Fibroblast of villous mesenchyme (primary cell): ENCODE measurements at regions not wholly inside any gene's neighbourhood (a gene's known extent, or its start where the extent isn't known, plus 50 kb on each side); places are given as distances from the start of the nearest gene placed in this dataset.

Experiments
- DNase-seq: peaks from one replicate; pipeline ENCODE4 v3.0.0-alpha.2; 2010; ENCODE audit warnings: low read depth
- H3K4me3 ChIP-seq: 2 replicates; pipeline ENCODE4 v1.5.1; 2011; ENCODE audit warnings: low read depth, mild to moderate bottlenecking, low read length
- CTCF ChIP-seq: IDR thresholded peaks from 2 replicates; pipeline ENCODE4 v1.5.1; 2012; ENCODE audit warnings: low read depth, mild to moderate bottlenecking, low read length; ENCODE audit not compliant: insufficient read depth

- no peak for TF ChIP-seq CTCF
- H3K4me3 ChIP-seq = no peak overlapping the region
- no peak for DNase-seq
Observed at GRCh38 chr4:124433044-124433443, 279.5 kb downstream of the ANKRD50 start.

DNA sequence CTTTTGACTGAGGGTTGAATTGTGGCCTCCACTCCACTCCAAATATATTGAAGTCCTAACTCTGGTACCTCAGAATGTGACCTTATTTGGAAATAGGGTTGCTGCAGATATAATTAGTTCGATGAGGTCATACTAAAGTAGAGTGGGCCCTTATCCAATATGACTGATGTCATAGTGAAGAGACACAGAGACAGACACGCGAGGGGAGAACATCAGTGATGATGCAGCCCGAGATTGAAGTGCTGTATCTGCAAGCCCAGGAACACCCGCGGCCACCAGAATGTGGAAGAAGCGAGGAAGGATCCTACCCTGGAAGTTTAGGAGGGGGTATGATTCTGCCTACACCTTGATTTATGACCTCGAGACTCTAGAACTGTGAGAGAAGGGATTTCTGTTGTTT is 279.0 kb downstream of the ANKRD50 start:
- H3K4me3 ChIP-seq = no peak overlapping the region
- no peak for DNase-seq
- TF ChIP-seq CTCF = no peak

GRCh38 chr4:124435274-124435950 is 277.1 kb downstream of the ANKRD50 start:
- TF ChIP-seq CTCF = no peak
- DNase-seq = no peak
- H3K4me3 ChIP-seq = no peak overlapping the region

DNA sequence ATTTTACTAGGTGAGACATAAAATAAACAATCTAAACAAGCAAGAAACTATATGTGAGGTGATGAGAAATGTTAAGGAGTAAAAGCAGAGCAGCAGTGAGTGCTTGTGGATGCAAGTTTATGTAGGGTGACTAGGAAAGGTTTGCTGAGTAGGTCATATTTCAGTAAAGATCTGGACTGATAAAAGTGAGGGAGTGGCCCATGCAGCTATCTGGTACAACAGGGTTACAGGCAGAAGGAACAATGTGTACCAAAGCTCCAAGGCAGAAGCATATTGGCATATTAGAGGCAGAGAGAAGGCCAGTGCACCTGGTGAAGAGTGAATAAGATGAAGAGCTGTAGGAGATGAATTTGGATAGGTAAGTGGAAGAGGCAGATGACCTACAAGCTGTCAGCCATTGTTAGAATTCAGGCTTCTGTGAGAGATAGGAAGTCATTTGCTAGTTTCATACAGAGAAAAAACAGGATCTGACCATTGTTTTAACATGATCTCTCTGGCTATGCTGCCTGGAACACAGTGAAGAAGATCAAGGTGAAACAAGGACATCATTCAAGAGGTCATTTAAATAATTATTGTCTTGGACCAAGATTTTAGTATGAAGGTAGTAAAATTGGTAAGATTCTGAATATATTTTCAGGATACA is 274.6 kb downstream of the ANKRD50 start:
- DNase-seq = peak; percentile 20
- no peak for TF ChIP-seq CTCF
- no peak overlapping the region for H3K4me3 ChIP-seq

DNA sequence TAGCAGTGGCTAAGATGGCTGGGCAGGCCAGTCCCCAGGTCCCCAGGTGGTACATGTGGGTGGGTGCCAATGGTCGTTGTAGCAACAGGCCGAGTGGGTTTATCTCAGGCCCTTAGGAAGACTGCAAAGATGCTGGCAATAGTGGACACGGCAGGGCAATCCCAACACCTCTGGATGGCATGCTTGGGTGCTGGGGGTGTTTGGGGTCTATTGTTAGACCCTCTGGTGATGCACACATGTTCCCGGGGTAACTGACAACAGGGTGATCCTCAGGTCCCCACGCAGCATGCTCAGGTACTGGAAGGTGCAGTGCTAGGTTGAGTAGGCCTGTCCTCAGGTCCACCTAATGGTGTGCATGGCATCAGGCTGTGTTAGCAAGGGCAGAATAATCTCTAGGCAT is 267.5 kb downstream of the ANKRD50 start:
- TF ChIP-seq CTCF = no peak
- DNase-seq = no peak
- H3K4me3 ChIP-seq = no peak overlapping the region

DNA sequence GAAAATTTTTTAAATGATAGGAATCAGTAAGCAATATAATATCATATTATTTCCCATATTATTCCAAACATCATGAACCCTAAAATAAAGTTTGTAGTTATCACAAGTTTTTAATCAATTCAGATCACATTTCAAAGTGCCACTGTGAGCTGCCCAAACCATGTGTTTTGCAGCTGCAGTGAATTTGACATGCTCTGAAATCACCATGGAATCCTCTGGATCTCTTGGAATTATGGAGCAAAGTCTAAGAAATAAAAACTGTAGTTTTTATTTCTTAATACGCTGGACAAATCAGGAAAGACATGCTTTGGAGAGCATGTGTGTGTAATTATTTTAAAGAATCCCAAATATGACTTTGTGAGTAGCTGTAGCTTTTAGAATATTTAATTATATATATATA is 262.7 kb downstream of the ANKRD50 start:
- DNase-seq = no peak
- TF ChIP-seq CTCF = no peak

DNA sequence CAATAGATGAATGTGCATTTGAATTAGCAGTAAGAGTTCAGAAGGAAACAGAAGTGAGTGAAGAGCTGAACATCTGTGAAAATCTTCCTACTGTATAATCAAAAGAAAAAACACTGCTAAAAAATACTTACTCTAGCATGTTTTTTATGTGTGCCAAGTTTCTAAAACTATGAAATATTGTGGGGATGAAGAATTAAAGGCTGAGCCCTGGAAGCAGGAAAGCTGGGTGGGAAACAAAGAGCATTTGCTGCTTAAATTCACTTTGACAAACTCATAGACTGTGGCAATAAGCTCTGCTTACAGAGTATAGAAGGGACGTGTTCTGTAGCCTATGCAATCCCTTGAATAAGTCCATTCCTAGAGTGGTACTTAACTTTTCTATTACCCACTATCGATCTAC is 261.7 kb downstream of the ANKRD50 start:
- no peak overlapping the region for H3K4me3 ChIP-seq
- no peak for DNase-seq
- no peak for TF ChIP-seq CTCF

More for the DNA sequence above, 262.7 kb downstream of the ANKRD50 start:
- H3K4me3 ChIP-seq = no peak overlapping the region
